ENCODE measurements at regions not wholly inside any gene's neighbourhood (a gene's known extent, or its start where the extent isn't known, plus 50 kb on each side); places are given as distances from the start of the nearest gene placed in this dataset.

GRCh38 chr16:13344001-13344400 lies 442.6 kb downstream of the SHISA9 start:
- in situ Hi-C loops (cut with MboI; ENCODE audit: low sequenced_read_pairs) (no loop called here), intact Hi-C loops (cut with micrococcal nuclease) (no loop called here), dilution Hi-C loops (cut with HindIII; ENCODE audit: low sequenced_read_pairs, unreplicated experiment) (no loop called here)
- Histone ChIP-seq H2BK15ac (ENCODE audit: low read depth, low read length) (no peak overlapping the region), H4K91ac (ENCODE audit: insufficient read depth, low read depth, low read length) (no peak overlapping the region), H3K79me1 (ENCODE audit: low read depth in 1 of 2, low read length in 2 of 2) (no peaks in the 10 kb centered on the region), H2AK5ac (ENCODE audit: low read depth, low read length) (no peak overlapping the region), H2BK5ac (ENCODE audit: low read depth, low read length, poor library complexity, severe bottlenecking) (no peak overlapping the region), H3K36me3 (ENCODE audit: control insufficient read depth, insufficient read depth, low read length) (no peaks in the 10 kb centered on the region), H3K56ac (ENCODE audit: extremely low read depth, insufficient read depth, low read length) (no peak overlapping the region), H3K9me3 (ENCODE audit: control insufficient read depth, insufficient read depth, low read length) (peaks cover 7% of the 10 kb centered on the region), H2BK20ac (ENCODE audit: low read depth, low read length) (no peak overlapping the region), H3K14ac (replicated peaks; ENCODE audit: low read depth, low read length) (no peak overlapping the region), H3K4ac (ENCODE audit: low read depth, low read length) (no peak overlapping the region), H4K5ac (ENCODE audit: low read depth, low read length) (no peak overlapping the region), H2BK120ac (ENCODE audit: low read depth, low read length) (no peak overlapping the region), H3K4me3 (ENCODE audit: insufficient read depth, low read depth, low read length) (no peak overlapping the region), H3K18ac (ENCODE audit: low read depth, low read length) (no peak overlapping the region), H3K9me1 (ENCODE audit: insufficient read depth, low read length) (no peaks in the 10 kb centered on the region), H3K23ac (ENCODE audit: low read depth, low read length) (no peak overlapping the region), H3K4me1 (ENCODE audit: control insufficient read depth, insufficient read depth, low read length) (no peaks in the 10 kb centered on the region), H2AK9ac (replicated peaks; ENCODE audit: low read depth, low read length, poor library complexity) (no peak overlapping the region), H4K8ac (ENCODE audit: low read depth in 2 of 2, low read length in 2 of 2) (no peak overlapping the region), H2AFZ (replicated peaks; ENCODE audit: low read length, poor library complexity) (no peak overlapping the region), H3K27ac (ENCODE audit: insufficient read depth, low read length) (no peak overlapping the region), H3K9ac (ENCODE audit: low read depth, low read length) (no peak overlapping the region), H3K27me3 (ENCODE audit: control insufficient read depth, insufficient read depth, low read length) (no peaks in the 10 kb centered on the region), H4K20me1 (ENCODE audit: insufficient read depth, low read length) (no peaks in the 10 kb centered on the region), H3K4me2 (ENCODE audit: low read depth, low read length) (no peak overlapping the region)
- ATAC-seq (ENCODE audit: low read depth), result no peak
- no TSS peak for BruUV-seq (replicated peaks)
- TF ChIP-seq, protein P1, sequence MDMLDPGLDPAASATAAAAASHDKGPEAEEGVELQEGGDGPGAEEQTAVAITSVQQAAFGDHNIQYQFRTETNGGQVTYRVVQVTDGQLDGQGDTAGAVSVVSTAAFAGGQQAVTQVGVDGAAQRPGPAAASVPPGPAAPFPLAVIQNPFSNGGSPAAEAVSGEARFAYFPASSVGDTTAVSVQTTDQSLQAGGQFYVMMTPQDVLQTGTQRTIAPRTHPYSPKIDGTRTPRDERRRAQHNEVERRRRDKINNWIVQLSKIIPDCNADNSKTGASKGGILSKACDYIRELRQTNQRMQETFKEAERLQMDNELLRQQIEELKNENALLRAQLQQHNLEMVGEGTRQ (IDR thresholded peaks at IDR 0.05; ENCODE audit: low read depth, low read length), result no peak
- no peak for TF ChIP-seq FOS (IDR thresholded peaks at IDR 0.05; ENCODE audit: low read depth, low read length)
- no peak for TF ChIP-seq CEBPB (IDR thresholded peaks at IDR 0.05; ENCODE audit: low read depth, low read length)
- TF ChIP-seq ELK1 (IDR thresholded peaks at IDR 0.05; ENCODE audit: borderline replicate concordance, low read depth, low read length), result no peak
- TF ChIP-seq RCOR1 (IDR thresholded peaks at IDR 0.05; ENCODE audit: insufficient replicate concordance, low read length), result no peak
- TF ChIP-seq MXI1 (IDR thresholded peaks at IDR 0.05; ENCODE audit: borderline replicate concordance, low read depth, low read length), result no peak
- no peak for TF ChIP-seq RAD21 (IDR thresholded peaks at IDR 0.05; ENCODE audit: low read length)
- no peak for TF ChIP-seq SMC3 (IDR thresholded peaks at IDR 0.05; ENCODE audit: low read depth, low read length)
- no peak for TF ChIP-seq CHD1 (IDR thresholded peaks at IDR 0.05; ENCODE audit: low read depth, low read length)
- no peak for TF ChIP-seq MAZ (IDR thresholded peaks at IDR 0.05; ENCODE audit: borderline replicate concordance, low read depth, low read length)
- no peak for TF ChIP-seq BHLHE40 (IDR thresholded peaks at IDR 0.05; ENCODE audit: low read depth, low read length)
- no peak for TF ChIP-seq POLR2A (IDR thresholded peaks at IDR 0.05; ENCODE audit: low read depth, low read length)
- no peak for TF ChIP-seq MAFK (IDR thresholded peaks at IDR 0.05; ENCODE audit: low read depth, low read length)
- TF ChIP-seq NFE2L2 (IDR thresholded peaks at IDR 0.05; ENCODE audit: low read depth, low read length), result no peak
- TF ChIP-seq RFX5 (IDR thresholded peaks at IDR 0.05; ENCODE audit: low read depth, low read length), result no peak
- no peak for TF ChIP-seq CTCF (conservative IDR thresholded peaks at IDR 0.05; ENCODE audit: low read depth, low read length)
- ChIA-PET POLR2A (ENCODE audit: unreplicated experiment) (no interaction called here), CTCF (no interaction called here)
- DNase-seq, result no peak
- WGBS, 2 experiments (ENCODE audit: extremely low coverage in 2 of 2, insufficient read length in 1 of 2), result no CpG with 5 or more reads among the region's 2 CpGs

Measured in IMR-90 (cell line).